ENCODE measurements at regions not wholly inside any gene's neighbourhood (a gene's known extent, or its start where the extent isn't known, plus 50 kb on each side); places are given as distances from the start of the nearest gene placed in this dataset.

DNA sequence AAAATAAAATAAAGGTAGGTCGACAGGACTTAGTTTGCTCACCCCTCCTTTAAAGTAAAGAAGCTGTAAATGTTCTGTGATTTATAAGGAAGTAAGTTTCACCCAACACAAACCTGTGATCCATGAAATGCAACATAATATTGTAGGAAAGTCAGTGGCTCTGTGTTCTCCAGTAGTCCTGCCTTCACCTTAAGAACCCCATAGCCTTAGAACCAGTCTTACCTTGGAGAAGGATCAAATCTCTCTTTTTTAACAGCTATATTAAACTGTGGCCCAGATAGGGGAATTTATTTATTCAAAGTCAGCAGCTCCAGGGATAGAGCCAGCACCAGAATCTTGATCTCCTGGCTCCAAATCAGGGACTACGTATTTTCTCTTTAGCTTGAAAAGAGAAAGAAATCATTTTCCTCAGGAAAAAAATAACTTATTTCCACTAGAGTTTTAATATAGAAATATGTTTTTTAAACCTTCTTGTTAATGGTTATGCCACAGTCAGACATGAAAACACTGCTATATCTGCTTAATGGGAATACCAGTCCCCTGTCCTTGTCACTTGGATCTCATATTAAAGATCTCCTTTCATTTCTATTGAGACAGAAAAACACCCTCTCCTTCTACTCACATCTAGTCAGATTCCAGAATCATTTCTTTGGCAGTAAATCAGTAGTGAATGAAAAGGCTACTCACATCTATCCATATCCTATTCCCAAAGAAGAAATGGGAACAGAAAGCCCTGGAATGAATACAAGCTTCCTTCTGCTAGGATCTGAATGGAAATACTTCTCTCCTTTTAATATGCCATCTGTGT lies 269.2 kb upstream of the TNC start:
- Histone ChIP-seq H3K23ac (ENCODE audit: insufficient read length, low read depth, low read length) (no peak overlapping the region), H4K91ac (ENCODE audit: insufficient read length, low read depth, low read length) (no peak overlapping the region), H3K14ac (ENCODE audit: insufficient read depth, low read length) (no peak overlapping the region), H3K4me2 (ENCODE audit: insufficient read depth, insufficient read length, low read length) (no peak overlapping the region), H3K27ac (ENCODE audit: insufficient read length, low read depth, low read length) (no peak overlapping the region), H2AFZ (ENCODE audit: low read length) (no peak overlapping the region), H2BK120ac (ENCODE audit: low read depth, low read length, poor library complexity, severe bottlenecking) (no peak overlapping the region), H4K8ac (replicated peaks; ENCODE audit: insufficient read length, low read depth, low read length) (no peak overlapping the region), H4K20me1 (ENCODE audit: control insufficient read depth, insufficient read depth, insufficient read length) (no peaks in the 10 kb centered on the region), H3K4me1 (ENCODE audit: insufficient read depth, low read length) (no peaks in the 10 kb centered on the region), H3K23me2 (ENCODE audit: insufficient read length, low read depth, low read length, poor library complexity, severe bottlenecking) (no peaks in the 10 kb centered on the region), H3K79me2 (ENCODE audit: insufficient read depth, low read length) (no peaks in the 10 kb centered on the region), H2BK15ac (ENCODE audit: low read depth, low read length) (no peak overlapping the region), H3K79me1 (ENCODE audit: insufficient read depth, low read depth, low read length, poor library complexity, severe bottlenecking) (no peaks in the 10 kb centered on the region), H3K4ac (ENCODE audit: low read depth, low read length) (no peak overlapping the region), H2BK12ac (ENCODE audit: insufficient read length, low read depth, low read length) (no peak overlapping the region), H2BK5ac (ENCODE audit: insufficient read length, low read length) (no peak overlapping the region), H4K5ac (ENCODE audit: insufficient read length, low read depth, low read length) (no peak overlapping the region), H3K56ac (ENCODE audit: insufficient read length, low read depth, low read length) (no peak overlapping the region), H3K9me3 (ENCODE audit: control insufficient read depth, low read depth, low read length) (peaks cover 9% of the 10 kb centered on the region), H2AK5ac (ENCODE audit: insufficient read length, low read length) (no peak overlapping the region), H3K9ac (ENCODE audit: extremely low read depth, insufficient read length, low read length) (no peak overlapping the region), H3K27me3 (ENCODE audit: insufficient read depth, low read length) (no peaks in the 10 kb centered on the region), H3T11ph (ENCODE audit: low read length) (no peak overlapping the region), H2BK20ac (ENCODE audit: low read depth, low read length, poor library complexity, severe bottlenecking) (no peak overlapping the region), H3K18ac (ENCODE audit: insufficient read length, low read depth, low read length) (no peak overlapping the region)
- H3K27me3 Mint-ChIP-seq (ENCODE audit: low read depth): no peaks in the 10 kb centered on the region
- TF ChIP-seq CTCF (conservative IDR thresholded peaks at IDR 0.05): no peak
- no peak for DNase-seq
- H3K4me1 Mint-ChIP-seq: peaks cover 0 to 12% of the 10 kb centered on the region in 2 experiments; a peak in 2 of 4 replicates
- no CpG with 5 or more reads among the region's 2 CpGs for WGBS (ENCODE audit: extremely low coverage, insufficient read length, low lambda C conversion rate)
- peaks cover 4 to 7% (median 4%) of the 10 kb centered on the region in 3 experiments; a peak in 4 of 7 replicates for H3K36me3 Mint-ChIP-seq (ENCODE audit: insufficient read depth in 1 of 3, low read depth in 3 of 3)
- H3K9me3 Mint-ChIP-seq: peaks cover 6 to 10% of the 10 kb centered on the region in 2 experiments
- H3K27ac Mint-ChIP-seq: no peak overlapping the region
- H3K4me3 Mint-ChIP-seq: no peak overlapping the region
